Adrenal gland (tissue), 5 donors: ENCODE measurements at regions not wholly inside any gene's neighbourhood (a gene's known extent, or its start where the extent isn't known, plus 50 kb on each side); places are given as distances from the start of the nearest gene placed in this dataset.
A peak's percentile ranks its signal among the peaks of the same experiment; 100 is the strongest.

ENCODE experiments used
- CTCF ChIP-seq, 6 experiments: fragments of 450-650 bp in 4 of 6; fragments of 200-600 bp in 2 of 6; sonication (generic) in 1 of 6; IDR thresholded peaks; 1 replicate in 5 of 6; 2 replicates in 1 of 6; pipeline versions ENCODE4 v1.5.1 to v1.8.0; 2016 to 2021; ENCODE audit warnings: antibody characterized with exemption in 6 of 6, mild to moderate bottlenecking in 2 of 6, moderate library complexity in 1 of 6
- POLR2A ChIP-seq, 2 donors: fragments of 450-650 bp; IDR thresholded peaks; one replicate each; pipeline ENCODE4 v1.6.1; 2017; ENCODE audit warnings: antibody characterized with exemption in 2 of 2, mild to moderate bottlenecking in 2 of 2, moderate library complexity in 1 of 2
- donor health status: DM: no; HTN: no; CAD: no.

GRCh38 chr6:165889636-165890403, 226.8 kb upstream of the PDE10A start:
- peak; percentile 38 to 78 (median 66) for TF ChIP-seq CTCF (IDR thresholded peaks at IDR 0.05)
- TF ChIP-seq POLR2A (IDR thresholded peaks at IDR 0.05), result no peak
